Loucy (cell line): ENCODE measurements at regions not wholly inside any gene's neighbourhood (a gene's known extent, or its start where the extent isn't known, plus 50 kb on each side); places are given as distances from the start of the nearest gene placed in this dataset.

Source experiments
- H2AFZ ChIP-seq: fragments of 200-600 bp; sonication (generic); 2 replicates; pipeline ENCODE4 v1.6.0; 2016; ENCODE audit warnings: antibody characterized with exemption, mild to moderate bottlenecking, low read length, moderate library complexity
- H3F3A ChIP-seq: fragments of 200-600 bp; 2 replicates; pipeline ENCODE4 v1.6.0; 2016; ENCODE audit warnings: antibody characterized with exemption, low read depth, mild to moderate bottlenecking
- H3K27me3 ChIP-seq: fragments of 200-600 bp; sonication (generic); 2 replicates; pipeline ENCODE4 v1.6.1; 2014; ENCODE audit warnings: low read length, mild to moderate bottlenecking; ENCODE audit not compliant: insufficient read depth, poor library complexity, severe bottlenecking
- H3K36me3 ChIP-seq: fragments of 200-600 bp; sonication (generic); 2 replicates; pipeline ENCODE4 v1.6.1; 2016; ENCODE audit warnings: low read length; ENCODE audit not compliant: insufficient read depth
- H3K4me1 ChIP-seq: fragments of 200-600 bp; sonication (generic); 2 replicates; pipeline ENCODE4 v1.5.1; 2014; ENCODE audit warnings: low read length, mild to moderate bottlenecking; ENCODE audit not compliant: insufficient read depth, poor library complexity, severe bottlenecking
- H3K4me2 ChIP-seq: fragments of 200-600 bp; sonication (generic); 2 replicates; pipeline ENCODE4 v1.6.0; 2014; ENCODE audit warnings: antibody characterized with exemption, low read length, low read depth, mild to moderate bottlenecking; ENCODE audit not compliant: poor library complexity, severe bottlenecking
- H3K4me3 ChIP-seq: fragments of 200-600 bp; sonication (generic); 2 replicates; pipeline ENCODE4 v1.5.1; 2014; ENCODE audit warnings: low read length, mild to moderate bottlenecking, mixed read lengths; ENCODE audit not compliant: poor library complexity, severe bottlenecking
- H3K79me2 ChIP-seq: fragments of 200-600 bp; sonication (generic); 2 replicates; pipeline ENCODE4 v1.6.1; 2014; ENCODE audit warnings: low read length; ENCODE audit not compliant: insufficient read depth
- H3K9ac ChIP-seq: fragments of 200-600 bp; sonication (generic); 2 replicates; pipeline ENCODE4 v1.6.0; 2014; ENCODE audit warnings: mild to moderate bottlenecking, low read depth, low read length, moderate library complexity; ENCODE audit not compliant: poor library complexity, severe bottlenecking
- H3K9me2 ChIP-seq: fragments of 200-600 bp; sonication (generic); replicated peaks from 2 replicates; pipeline ENCODE4 v1.6.1; 2016; ENCODE audit warnings: low read depth, low read length, mixed read lengths
- H3K9me3 ChIP-seq: fragments of 200-600 bp; sonication (generic); 2 replicates; pipeline ENCODE4 v1.6.1; 2014; ENCODE audit warnings: mild to moderate bottlenecking, antibody characterized with exemption, low read length, low read depth; ENCODE audit not compliant: insufficient read depth
- H4K20me1 ChIP-seq: fragments of 200-600 bp; sonication (generic); 2 replicates; pipeline ENCODE4 v1.6.0; 2014; ENCODE audit warnings: antibody characterized with exemption, low read length, mild to moderate bottlenecking; ENCODE audit not compliant: insufficient read depth, poor library complexity, severe bottlenecking
- EZH2phosphoT487 ChIP-seq: fragments of 200-600 bp; IDR thresholded peaks from 2 replicates; pipeline ENCODE4 v1.6.1; 2018; ENCODE audit warnings: antibody characterized with exemption, mild to moderate bottlenecking, moderate library complexity, borderline replicate concordance
- TF ChIP-seq, protein P1 (sequence below): fragments of 200-600 bp; sonication (generic); conservative IDR thresholded peaks from 2 replicates; pipeline ENCODE4 v1.5.1; 2014; ENCODE audit warnings: mild to moderate bottlenecking, antibody characterized with exemption, low read length

DNA sequence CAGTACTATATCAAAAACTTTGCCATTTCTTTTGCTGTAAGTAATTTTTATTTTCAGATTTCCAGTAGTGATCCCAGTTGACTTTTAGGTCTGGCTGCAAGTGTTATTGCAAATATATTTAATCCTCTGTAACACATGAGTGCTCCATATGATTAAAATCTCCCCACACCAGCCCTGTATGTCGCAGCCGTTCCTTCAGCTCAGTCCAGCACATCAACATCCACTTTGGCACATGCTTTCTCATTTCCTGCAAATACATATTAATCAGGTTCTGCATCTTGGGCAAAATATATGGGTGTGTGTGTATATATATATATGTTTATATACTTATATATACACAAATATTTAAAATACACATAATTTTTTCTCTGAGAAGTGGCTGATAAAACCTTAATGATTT lies 919.5 kb downstream of the JRKL start:
- no peak overlapping the region for H3K4me2 ChIP-seq
- no peaks in the 10 kb centered on the region for H3F3A ChIP-seq
- H2AFZ ChIP-seq: no peak overlapping the region
- H3K27me3 ChIP-seq: no peaks in the 10 kb centered on the region
- no peak overlapping the region for H3K4me3 ChIP-seq
- TF ChIP-seq EZH2phosphoT487: no peak
- TF ChIP-seq, protein P1, sequence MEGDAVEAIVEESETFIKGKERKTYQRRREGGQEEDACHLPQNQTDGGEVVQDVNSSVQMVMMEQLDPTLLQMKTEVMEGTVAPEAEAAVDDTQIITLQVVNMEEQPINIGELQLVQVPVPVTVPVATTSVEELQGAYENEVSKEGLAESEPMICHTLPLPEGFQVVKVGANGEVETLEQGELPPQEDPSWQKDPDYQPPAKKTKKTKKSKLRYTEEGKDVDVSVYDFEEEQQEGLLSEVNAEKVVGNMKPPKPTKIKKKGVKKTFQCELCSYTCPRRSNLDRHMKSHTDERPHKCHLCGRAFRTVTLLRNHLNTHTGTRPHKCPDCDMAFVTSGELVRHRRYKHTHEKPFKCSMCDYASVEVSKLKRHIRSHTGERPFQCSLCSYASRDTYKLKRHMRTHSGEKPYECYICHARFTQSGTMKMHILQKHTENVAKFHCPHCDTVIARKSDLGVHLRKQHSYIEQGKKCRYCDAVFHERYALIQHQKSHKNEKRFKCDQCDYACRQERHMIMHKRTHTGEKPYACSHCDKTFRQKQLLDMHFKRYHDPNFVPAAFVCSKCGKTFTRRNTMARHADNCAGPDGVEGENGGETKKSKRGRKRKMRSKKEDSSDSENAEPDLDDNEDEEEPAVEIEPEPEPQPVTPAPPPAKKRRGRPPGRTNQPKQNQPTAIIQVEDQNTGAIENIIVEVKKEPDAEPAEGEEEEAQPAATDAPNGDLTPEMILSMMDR: no peak
- no peak overlapping the region for H3K9ac ChIP-seq
- no peaks in the 10 kb centered on the region for H3K4me1 ChIP-seq
- H3K9me3 ChIP-seq: no peaks in the 10 kb centered on the region
- no peaks in the 10 kb centered on the region for H4K20me1 ChIP-seq
- H3K36me3 ChIP-seq: no peaks in the 10 kb centered on the region
- no peaks in the 10 kb centered on the region for H3K9me2 ChIP-seq
- H3K79me2 ChIP-seq: no peaks in the 10 kb centered on the region

DNA sequence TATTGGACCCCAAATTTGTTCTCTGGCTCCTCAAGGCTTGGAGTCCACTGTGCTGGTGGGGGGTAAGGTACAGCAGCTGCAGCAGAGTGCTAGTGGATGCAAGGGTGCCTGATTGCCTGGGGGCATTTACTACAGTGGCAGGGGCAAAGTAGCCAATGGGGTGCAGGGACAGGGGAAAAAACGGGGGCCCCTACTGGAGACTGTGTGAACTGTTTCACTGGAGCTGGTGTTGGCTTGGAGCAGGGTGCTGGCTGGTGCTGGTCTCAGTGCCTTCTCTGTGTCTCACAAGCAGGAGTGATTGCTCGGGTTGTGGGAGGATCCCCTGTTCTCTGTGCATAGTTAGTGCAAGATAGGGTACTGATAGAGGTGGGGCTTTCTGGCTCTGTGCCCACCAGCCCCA lies 935.9 kb downstream of the JRKL start:
- H3K27me3 ChIP-seq: no peaks in the 10 kb centered on the region
- no peak overlapping the region for H2AFZ ChIP-seq
- no peaks in the 10 kb centered on the region for H3F3A ChIP-seq
- H3K36me3 ChIP-seq: no peaks in the 10 kb centered on the region
- TF ChIP-seq, protein P1: no peak
- TF ChIP-seq EZH2phosphoT487: no peak
- no peak overlapping the region for H3K4me2 ChIP-seq
- no peaks in the 10 kb centered on the region for H3K4me1 ChIP-seq
- no peaks in the 10 kb centered on the region for H3K9me2 ChIP-seq
- no peaks in the 10 kb centered on the region for H3K9me3 ChIP-seq
- no peaks in the 10 kb centered on the region for H3K79me2 ChIP-seq
- H3K9ac ChIP-seq: no peak overlapping the region
- no peaks in the 10 kb centered on the region for H4K20me1 ChIP-seq
- no peak overlapping the region for H3K4me3 ChIP-seq

DNA sequence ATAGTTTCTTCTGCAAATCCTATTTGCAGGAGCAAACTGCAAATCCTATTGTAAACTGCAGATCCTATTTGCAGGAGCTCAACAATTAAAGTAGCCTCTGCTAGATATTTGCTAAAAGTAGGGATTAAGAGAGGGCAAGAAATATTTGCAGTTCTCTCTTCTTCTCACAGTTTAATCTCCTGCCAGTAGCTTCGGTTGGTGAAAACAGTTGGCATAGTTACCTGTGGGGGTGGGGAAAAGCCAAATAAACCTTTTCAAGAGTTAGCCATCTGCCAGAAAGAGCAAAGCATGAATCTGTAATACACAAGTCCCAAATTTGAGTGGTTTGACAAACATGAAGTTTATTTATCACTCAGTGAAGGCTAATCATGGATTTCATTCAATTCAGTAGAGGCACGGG lies 942.5 kb downstream of the JRKL start:
- Histone ChIP-seq H3K4me2 (no peak overlapping the region), H3K27me3 (no peaks in the 10 kb centered on the region), H3K4me1 (no peaks in the 10 kb centered on the region), H3K9ac (no peak overlapping the region), H3K79me2 (no peaks in the 10 kb centered on the region), H2AFZ (no peak overlapping the region), H3F3A (no peaks in the 10 kb centered on the region), H3K9me2 (no peaks in the 10 kb centered on the region), H3K4me3 (no peak overlapping the region), H3K9me3 (no peaks in the 10 kb centered on the region), H3K36me3 (no peaks in the 10 kb centered on the region), H4K20me1 (no peaks in the 10 kb centered on the region)
- no peak for TF ChIP-seq EZH2phosphoT487
- TF ChIP-seq, protein P1: no peak
